ENCODE measurements at regions not wholly inside any gene's neighbourhood (a gene's known extent, or its start where the extent isn't known, plus 50 kb on each side); places are given as distances from the start of the nearest gene placed in this dataset.

- TF ChIP-seq, protein P1, sequence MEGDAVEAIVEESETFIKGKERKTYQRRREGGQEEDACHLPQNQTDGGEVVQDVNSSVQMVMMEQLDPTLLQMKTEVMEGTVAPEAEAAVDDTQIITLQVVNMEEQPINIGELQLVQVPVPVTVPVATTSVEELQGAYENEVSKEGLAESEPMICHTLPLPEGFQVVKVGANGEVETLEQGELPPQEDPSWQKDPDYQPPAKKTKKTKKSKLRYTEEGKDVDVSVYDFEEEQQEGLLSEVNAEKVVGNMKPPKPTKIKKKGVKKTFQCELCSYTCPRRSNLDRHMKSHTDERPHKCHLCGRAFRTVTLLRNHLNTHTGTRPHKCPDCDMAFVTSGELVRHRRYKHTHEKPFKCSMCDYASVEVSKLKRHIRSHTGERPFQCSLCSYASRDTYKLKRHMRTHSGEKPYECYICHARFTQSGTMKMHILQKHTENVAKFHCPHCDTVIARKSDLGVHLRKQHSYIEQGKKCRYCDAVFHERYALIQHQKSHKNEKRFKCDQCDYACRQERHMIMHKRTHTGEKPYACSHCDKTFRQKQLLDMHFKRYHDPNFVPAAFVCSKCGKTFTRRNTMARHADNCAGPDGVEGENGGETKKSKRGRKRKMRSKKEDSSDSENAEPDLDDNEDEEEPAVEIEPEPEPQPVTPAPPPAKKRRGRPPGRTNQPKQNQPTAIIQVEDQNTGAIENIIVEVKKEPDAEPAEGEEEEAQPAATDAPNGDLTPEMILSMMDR (IDR thresholded peaks at IDR 0.05), result no peak
- no peak for TF ChIP-seq POLR2AphosphoS5 (IDR thresholded peaks at IDR 0.05)
- TF ChIP-seq POLR2A (IDR thresholded peaks at IDR 0.05), result no peak
These were observed 60.0 kb upstream of the GRIK3 start for GRCh38 chr1:37094302-37094701.
